Frontal cortex (tissue), 3 donors: ENCODE measurements at regions not wholly inside any gene's neighbourhood (a gene's known extent, or its start where the extent isn't known, plus 50 kb on each side); places are given as distances from the start of the nearest gene placed in this dataset.

Experiments used
- DNase-seq, 2 donors: peaks; one replicate each; pipeline ENCODE4 v3.0.0; 2012; ENCODE audit warnings: low spot score in 2 of 2
- FAIRE-seq: peaks from 2 replicates; lab custom pipeline; 2012; peaks lifted over from hg19 to GRCh38; lab: Jason Lieb, UNC
- donor health status: control.
- donor health status: control.
- donor health status: control.

- FAIRE-seq (no peak), DNase-seq (no peak)
Measured at GRCh38 chr13:85262499-85262898, 536.7 kb downstream of the SLITRK6 start.

- DNase-seq (no peak), FAIRE-seq (no peak)
Measured at GRCh38 chr13:85261757-85262346, 537.4 kb downstream of the SLITRK6 start.

DNA sequence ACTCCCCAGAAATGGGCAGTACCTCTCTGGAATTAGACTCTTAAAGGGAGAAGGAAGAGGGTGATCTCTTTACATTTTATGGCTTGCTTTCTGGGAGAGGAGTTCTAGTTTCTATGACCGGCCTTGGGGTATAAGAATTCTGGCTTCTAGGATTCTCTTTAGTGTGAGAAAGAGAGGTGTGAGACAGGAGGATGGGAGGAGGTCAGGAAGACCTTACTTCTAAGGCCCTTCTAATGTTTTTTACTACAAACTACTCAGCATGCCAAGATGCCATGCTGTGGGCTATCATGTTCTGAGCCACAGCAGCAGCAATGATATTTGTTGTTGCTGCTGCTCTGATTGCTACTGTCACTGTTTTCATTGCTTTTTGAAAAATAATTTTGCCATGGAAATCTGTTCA is 538.3 kb downstream of the SLITRK6 start:
- FAIRE-seq: no peak
- no peak for DNase-seq

DNA sequence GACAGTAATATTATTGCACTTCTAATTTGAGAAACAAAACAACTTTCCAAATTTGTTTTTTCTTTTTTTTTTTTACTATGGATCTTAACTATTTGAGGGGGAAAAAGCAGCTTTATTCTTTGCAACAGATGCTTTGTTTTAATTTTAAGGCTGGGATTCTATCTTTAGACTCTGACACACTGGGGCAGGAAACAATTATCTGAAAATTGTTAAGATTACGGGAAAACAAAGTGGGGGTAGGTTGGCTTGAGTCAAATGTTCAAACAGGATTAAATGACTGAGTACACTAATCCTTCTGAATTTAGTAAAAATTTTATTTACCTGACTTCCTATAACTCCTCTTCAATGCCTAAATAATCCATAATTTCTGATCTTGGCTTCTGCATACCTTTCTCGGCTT is 543.2 kb downstream of the SLITRK6 start:
- DNase-seq: no peak
- FAIRE-seq: no peak

DNA sequence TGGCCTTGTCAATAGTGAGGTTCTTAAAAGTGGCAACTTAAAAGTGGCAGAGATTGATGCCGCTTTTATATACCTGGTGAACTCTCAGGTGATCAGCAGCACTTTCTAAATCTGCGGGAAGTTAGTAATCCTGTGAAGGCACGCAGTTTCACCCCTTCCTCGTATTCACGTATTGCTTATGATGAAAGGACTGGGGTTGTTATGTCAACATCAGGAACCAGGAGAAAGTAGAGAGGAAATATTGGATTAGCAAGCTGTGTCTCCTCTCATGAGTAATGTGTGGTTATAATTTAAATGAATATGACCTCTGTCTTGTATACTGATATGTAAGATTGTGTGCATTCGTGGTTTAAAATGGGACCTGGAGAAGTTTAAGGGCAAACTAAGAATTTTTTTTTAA is 544.6 kb downstream of the SLITRK6 start:
- no peak for DNase-seq
- FAIRE-seq: no peak

DNA sequence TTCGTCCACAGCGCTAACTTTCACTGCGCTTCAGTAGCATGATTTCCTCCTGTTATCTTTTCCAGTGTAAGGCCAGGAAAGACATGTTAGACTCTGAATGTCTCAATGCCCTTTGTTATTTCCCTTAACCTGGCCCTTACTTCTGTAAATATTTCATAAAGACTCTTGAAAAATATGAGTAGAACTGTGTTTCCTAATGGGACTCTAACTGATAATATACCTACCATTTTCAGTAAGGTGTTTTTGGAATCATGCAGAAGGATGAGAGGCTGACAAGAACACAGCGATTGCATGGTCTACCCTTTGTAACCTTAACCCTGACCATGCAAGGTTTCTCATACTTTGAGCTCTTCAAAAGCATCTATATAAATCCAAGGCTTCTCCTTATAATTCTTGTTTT is 550.1 kb downstream of the SLITRK6 start:
- FAIRE-seq: no peak
- DNase-seq: no peak

- DNase-seq (no peak), FAIRE-seq (no peak)
Measured at GRCh38 chr13:85247780-85248179, 551.4 kb downstream of the SLITRK6 start.

GRCh38 chr13:85243831-85244230 is 555.4 kb downstream of the SLITRK6 start:
- DNase-seq (no peak), FAIRE-seq (no peak)

GRCh38 chr13:85241060-85241459 is 558.2 kb downstream of the SLITRK6 start:
- DNase-seq: no peak
- no peak for FAIRE-seq

- FAIRE-seq: no peak
- no peak for DNase-seq
Measured at GRCh38 chr13:85236413-85236812, 562.8 kb downstream of the SLITRK6 start.

DNA sequence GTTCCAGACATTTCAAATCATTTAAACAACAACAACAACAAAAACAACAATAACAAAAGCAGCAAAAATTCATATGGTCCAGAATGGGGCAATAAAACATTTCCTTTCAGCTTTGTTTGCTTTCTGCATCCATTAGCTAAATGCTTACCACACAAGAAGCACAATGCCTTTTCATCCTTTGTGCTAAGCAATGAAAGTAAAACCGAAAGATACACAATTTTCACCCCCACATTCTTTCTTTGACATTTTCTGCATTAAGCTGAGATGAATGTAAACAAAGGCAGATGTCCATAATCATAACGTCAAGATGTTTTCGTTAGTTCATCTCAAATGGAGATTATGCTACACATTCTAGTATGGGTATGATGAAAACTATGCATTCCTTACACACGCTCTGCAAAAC is 568.5 kb downstream of the SLITRK6 start:
- FAIRE-seq (no peak), DNase-seq (no peak)

- FAIRE-seq: no peak
Measured at GRCh38 chr13:85228692-85229091, 570.5 kb downstream of the SLITRK6 start.

DNA sequence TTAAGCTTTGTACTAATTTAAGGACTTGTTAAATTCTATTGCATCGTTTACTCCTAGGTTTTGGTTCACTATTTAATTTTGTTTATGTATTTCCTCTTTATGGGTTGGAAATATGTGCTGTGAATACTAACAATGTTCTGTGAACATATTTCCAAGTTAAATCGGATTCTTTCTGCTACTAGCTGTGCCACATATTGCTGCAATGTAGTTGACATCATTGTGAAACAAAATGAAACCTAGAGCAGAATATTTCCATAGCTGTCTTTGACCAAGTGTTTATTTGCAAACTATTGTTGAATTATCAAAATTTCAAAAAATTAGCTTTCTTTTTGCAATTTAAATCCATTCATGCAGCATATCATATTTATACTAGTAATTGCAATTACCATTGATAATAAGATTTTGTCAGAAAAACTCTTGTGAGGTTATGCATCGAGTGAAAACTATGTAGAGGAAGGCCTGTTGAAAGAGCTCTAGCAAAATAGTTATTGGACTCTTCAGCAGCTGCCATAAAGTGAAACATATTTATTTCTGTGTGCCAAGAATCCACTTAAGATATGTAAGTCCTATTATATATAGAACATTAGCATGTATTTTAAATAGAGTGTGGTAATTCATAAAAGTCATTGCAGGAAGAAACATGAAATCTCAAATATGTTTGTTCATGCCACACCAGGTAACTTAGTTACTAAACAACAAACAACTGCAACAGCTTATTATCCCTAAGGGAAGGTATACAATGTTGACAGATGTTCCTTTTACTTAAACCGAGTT is 575.1 kb downstream of the SLITRK6 start:
- no peak for DNase-seq
- no peak for FAIRE-seq

More at GRCh38 chr13:85228692-85229091, 570.5 kb downstream of the SLITRK6 start:
- no peak for DNase-seq

DNA sequence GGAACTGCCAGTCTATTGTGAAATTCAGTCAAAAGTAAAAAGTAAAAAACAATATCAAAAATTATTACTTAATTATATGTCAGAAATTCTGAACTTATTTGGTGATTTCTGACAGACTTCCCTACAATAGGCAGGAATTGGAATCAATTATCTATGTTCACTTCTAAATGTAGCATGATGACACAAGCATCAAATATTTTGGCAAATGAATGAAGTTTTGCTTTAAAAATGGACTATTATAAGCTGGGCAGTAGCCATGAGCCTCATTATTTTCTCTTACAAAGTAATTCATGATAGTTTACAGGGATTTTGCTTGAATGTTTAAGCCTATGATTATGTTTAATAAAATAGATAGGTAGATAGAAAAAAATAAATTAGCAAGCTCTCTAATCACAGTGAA is 582.6 kb downstream of the SLITRK6 start:
- FAIRE-seq: no peak
- DNase-seq: no peak

- peak; percentile 23 for FAIRE-seq
- no peak for DNase-seq
Measured at GRCh38 chr13:85212692-85213091, 586.5 kb downstream of the SLITRK6 start.

DNA sequence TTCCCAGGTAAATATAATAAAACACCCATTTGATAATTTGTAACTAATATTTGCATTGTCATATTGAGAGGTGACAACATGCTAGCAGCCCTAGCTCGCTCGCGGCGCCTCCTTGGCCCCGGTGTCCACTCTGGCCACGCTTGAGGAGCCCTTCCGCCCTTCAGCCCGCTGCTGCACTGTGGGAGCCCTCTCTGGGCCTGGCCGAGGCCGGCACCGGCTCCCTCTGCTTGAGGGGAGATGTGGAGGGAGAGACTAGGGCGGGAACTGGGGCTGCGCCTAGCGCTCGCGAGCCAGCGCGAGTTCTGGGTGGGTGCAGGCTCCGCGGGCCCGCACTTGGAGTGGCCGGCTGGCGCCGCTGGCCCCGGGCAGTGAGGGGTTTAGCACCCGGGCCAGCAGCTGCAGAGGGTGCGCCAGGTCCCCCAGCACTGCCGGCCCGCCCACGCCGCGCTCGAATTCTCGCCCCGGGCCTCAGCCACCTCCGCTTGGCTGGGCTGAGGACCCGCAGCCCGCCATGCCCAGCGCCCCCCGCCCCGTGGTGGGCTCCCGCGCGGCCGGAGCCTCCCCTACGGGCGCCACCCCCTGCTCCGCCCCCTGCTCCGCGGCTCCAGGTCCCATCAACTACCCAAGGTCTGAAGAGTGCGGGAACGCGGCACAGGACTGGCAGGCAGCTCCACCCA is 594.4 kb downstream of the SLITRK6 start:
- DNase-seq: no peak

DNA sequence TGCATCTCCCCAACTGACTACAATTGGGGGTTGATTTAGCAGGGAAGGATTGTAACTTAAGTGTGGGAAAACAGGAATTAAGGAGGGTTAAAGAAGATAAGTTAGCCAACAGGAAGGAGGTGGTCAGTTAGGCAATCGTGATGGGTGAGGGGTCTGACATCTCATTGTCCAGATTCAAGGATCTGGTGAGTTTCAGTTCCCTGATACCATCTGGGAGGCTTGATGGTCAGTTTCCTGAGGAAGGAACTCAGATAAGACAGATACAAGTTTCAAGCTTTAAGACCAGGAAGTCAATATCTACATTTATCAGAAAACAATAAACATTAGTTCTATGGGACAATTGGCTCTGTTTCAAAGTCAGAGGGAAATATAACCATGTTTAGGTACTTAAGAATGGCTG is 601.8 kb downstream of the SLITRK6 start:
- no peak for FAIRE-seq
- no peak for DNase-seq

More for the DNA sequence above, 594.4 kb downstream of the SLITRK6 start:
- FAIRE-seq: no peak

GRCh38 chr13:85194482-85194881 is 604.7 kb downstream of the SLITRK6 start:
- FAIRE-seq: no peak

GRCh38 chr13:85191996-85192718 is 607.1 kb downstream of the SLITRK6 start:
- peak; percentile 92 for FAIRE-seq

More at GRCh38 chr13:85194482-85194881, 604.7 kb downstream of the SLITRK6 start:
- DNase-seq: no peak

DNA sequence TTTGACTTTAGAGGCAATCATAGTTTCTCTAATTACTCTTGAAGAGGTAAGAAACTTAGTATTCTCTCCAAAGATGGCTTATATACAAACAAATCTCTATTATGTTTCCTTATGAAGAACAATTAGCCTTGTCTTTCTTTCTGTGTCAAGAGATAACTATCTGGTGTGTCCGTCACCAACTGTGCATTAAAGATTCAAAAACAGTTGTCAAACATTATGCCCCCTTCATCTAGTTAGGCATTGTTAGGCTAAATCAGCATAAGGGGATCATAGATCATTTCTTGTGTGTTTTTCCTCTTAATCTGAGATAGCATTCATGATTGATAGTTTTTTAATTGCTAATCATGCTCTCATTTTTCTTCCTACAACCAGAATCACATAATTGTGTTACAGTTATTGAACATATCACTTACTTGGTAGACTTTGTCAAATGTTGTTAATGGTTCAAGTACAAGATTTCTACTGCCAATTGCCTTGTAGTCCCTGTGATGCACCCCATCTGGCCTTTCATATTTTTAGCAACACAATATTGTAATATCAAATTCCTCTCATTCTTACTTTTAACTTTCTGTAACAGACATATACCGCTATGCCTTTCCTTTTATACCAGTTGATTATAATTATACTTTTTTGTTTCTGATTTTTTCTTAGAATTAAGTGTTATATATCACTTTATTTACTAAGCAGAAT is 612.7 kb downstream of the SLITRK6 start:
- no peak for FAIRE-seq
- DNase-seq: no peak

More at GRCh38 chr13:85191996-85192718, 607.1 kb downstream of the SLITRK6 start:
- no peak for DNase-seq
